GM21717 (cell line): ENCODE measurements at regions not wholly inside any gene's neighbourhood (a gene's known extent, or its start where the extent isn't known, plus 50 kb on each side); places are given as distances from the start of the nearest gene placed in this dataset.
A peak's percentile ranks its signal among the peaks of the same experiment; 100 is the strongest.

Experiments used
- ATAC-seq: cut with Tn5 transposase; IDR thresholded peaks from one replicate; pipeline ENCODE4 v1.9.1; 2021; ENCODE audit warnings: mild to moderate bottlenecking, moderate library complexity; ENCODE audit not compliant: unreplicated experiment

- ATAC-seq = no peak
Observed at GRCh38 chr2:102078773-102079172, 63.8 kb upstream of the IL1R1 start.

GRCh38 chr2:102080451-102081242 lies 61.9 kb upstream of the IL1R1 start:
- ATAC-seq = no peak

- ATAC-seq = no peak
Observed at GRCh38 chr2:102081243-102081522, 61.4 kb upstream of the IL1R1 start.

GRCh38 chr2:102081606-102082005 lies 60.9 kb upstream of the IL1R1 start:
- ATAC-seq = no peak

- peak; percentile 87 for ATAC-seq
Observed at GRCh38 chr2:102082571-102083392, 59.8 kb upstream of the IL1R1 start.

GRCh38 chr2:102083393-102083703 lies 59.2 kb upstream of the IL1R1 start:
- no peak for ATAC-seq

- no peak for ATAC-seq
Observed at GRCh38 chr2:102084651-102085050, 57.9 kb upstream of the IL1R1 start.

- no peak for ATAC-seq
Observed at GRCh38 chr2:102085238-102085637, 57.3 kb upstream of the IL1R1 start.

GRCh38 chr2:102086150-102086872 lies 56.2 kb upstream of the IL1R1 start:
- no peak for ATAC-seq

- ATAC-seq = no peak
Observed at GRCh38 chr2:102091121-102091520, 51.4 kb upstream of the IL1R1 start.

- no peak for ATAC-seq
Observed at GRCh38 chr2:102091908-102092307, 50.6 kb upstream of the IL1R1 start.

- no peak for ATAC-seq
Observed at GRCh38 chr2:102092535-102092934, 50.0 kb upstream of the IL1R1 start.
